GM19351 (cell line): ENCODE measurements at regions not wholly inside any gene's neighbourhood (a gene's known extent, or its start where the extent isn't known, plus 50 kb on each side); places are given as distances from the start of the nearest gene placed in this dataset.

Source experiments
- ATAC-seq: cut with Tn5 transposase; IDR thresholded peaks from one replicate; pipeline ENCODE4 v1.9.1; 2021; ENCODE audit warnings: mild to moderate bottlenecking, moderate library complexity; ENCODE audit not compliant: unreplicated experiment

DNA sequence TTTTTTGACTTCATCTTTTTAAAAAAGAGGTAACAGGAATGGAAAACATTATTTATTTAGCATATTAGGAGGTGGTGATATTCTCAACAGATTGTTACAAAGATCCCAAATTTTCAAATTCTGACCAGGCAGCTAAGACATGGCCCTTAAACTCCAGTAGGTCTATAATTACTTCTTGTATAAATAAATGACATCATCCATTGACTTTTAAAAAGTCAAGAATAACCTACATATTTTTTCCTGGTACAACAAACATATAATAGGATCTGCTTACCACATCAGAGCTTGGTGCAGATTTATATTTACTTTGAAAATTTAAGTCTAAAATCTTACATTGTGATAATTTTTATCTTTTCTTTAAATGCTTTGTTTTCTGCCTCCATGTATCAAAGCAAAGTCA is 92.2 kb upstream of the TRPM3 start:
- no peak for ATAC-seq

DNA sequence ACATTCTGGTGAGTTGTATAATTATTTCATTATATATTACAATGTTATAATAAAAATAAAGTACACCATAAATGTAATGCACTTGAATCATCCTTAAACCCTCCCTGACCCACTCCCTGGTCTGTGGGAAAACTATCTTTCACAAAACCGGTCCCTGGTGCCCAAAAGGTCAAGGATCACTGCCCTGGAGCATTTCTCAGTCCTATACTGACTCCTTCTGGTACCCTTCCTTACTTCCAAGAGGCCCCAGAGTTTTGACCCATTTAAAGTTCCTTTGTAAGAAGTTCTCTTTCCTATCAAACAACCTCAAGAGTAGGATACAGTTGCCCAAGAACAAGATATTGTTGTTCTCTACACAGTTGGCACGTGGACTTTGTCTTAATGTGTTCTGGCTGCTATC is 88.9 kb upstream of the TRPM3 start:
- ATAC-seq, result no peak

DNA sequence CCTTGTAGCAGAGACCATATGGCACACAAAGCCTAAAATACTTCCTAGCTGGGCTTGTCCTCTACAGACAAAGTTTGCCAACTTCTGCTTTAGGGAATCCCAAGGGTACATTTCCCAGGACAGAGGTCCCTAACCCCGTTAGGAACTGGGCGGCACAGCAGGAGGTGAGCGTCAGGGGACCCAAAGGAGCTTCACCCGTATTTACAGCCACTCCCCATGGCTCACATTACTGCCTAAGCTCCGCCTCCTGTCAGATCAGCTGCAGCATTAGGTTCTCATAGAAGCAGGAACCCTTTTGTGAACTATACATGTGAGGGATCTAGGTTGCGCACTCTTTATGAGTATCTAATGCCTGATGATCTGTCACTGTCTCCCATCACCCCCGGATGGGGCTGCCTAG is 88.5 kb upstream of the TRPM3 start:
- no peak for ATAC-seq

DNA sequence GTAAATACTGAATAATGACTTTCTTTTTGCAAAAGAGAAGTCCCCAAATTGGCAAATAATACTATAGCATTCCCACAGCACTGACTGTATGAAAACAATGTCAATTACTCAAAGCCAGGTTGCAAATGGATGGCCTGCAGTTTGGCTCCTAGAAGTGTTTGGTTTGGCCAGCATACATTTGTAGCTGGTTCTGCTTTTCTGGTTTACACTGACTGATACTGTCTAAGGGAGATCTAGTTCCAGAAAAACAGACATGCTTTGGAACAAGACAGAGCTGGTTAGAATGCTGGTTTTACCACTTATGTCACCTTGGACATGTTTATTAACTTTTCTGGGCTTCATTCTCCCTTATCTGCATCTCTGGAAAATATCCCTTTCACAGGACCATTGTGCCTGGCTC is 81.5 kb upstream of the TRPM3 start:
- no peak for ATAC-seq

DNA sequence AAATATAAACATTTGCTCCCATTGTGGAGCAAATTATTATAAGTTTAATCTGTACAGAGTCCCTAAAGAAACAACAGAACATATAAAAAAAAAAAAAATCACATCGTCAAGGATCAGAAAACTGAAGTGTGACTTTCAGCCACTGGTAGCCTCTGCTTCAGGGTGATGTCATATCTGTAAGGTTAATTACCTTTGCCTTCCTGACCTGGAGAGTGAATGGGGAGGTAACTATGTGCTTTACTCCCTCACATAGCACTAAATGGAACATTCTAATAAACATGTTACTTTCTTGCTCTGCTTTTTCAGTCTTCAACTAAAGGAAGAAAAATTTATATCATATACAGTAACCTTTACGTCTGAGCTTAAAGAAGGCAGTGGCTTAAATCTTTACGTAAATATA is 70.3 kb upstream of the TRPM3 start:
- no peak for ATAC-seq

DNA sequence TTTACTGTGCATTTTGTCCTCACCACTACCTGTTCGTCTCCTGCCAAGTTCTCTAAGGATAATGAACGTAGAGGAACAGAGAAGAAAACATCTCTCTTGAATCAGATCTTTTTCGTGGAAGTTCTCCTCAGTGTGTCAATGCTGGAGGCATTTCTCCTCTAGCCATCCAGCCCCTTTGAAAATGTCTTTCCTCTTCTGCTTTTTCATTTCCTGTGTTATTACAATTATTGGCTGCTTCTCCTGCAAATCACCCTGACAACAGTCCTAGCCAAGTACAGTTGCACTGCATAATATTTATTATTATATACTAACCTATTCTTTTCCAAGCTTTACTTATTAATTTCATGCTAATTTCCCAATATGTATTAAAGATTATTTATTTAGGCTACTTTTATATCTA is 61.8 kb upstream of the TRPM3 start:
- ATAC-seq, result no peak

DNA sequence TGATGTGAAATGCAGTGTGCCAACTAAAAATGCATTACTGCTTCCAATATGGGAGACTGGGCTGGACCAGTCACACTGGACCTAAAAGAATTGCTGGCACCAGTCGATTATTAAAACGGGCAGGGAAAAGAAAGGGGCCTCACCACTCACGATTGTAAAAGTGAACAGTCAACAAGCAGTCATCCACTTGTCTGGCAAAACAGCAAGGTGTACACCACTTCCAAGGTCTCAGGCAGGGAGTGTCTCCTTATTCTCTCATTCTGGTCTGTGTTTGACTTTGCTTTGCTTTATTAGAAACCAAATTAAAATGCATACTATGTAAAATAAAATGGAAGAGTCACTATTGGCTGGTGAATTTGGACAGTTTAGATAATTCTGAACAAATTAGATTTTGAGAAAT is 57.8 kb upstream of the TRPM3 start:
- no peak for ATAC-seq

DNA sequence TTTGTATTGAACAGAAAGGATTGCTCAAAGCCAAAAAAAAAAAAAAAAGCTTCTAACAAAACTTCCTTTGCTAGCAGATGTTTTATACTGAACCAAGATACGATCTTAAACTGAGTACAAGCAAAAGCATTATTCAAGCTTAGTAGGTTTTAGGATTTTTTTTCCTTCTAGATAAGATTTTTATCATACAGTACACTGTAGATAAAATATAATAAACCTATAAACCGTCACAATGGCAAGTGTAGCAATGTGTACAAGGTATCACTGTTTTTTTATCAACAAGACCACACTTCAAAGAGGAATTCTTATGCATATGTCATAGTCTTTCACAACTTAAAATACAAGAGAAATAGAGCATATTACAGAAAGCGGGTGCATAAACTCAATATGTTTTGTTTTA is 56.5 kb upstream of the TRPM3 start:
- no peak for ATAC-seq

DNA sequence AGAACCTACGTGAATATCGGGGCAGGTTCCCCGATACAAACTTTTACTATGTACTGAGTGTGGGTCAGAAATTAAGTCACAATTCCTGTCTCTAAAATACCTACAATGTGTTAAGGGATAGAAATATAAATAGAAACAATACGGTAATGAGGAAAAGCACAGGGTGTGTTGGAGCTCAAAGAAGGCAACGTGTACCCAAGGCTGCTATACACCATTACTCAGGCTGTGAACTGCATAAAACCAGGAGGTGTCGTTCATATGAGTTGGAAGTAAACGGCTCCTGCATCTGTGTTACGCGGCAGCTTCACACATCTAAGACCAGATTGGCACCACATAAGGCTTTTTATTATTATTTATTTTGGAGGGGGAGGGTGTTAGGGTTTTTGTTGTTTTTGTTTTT is 50.1 kb upstream of the TRPM3 start:
- ATAC-seq, result no peak
